Spinal cord (tissue), 9 donors: ENCODE measurements at regions not wholly inside any gene's neighbourhood (a gene's known extent, or its start where the extent isn't known, plus 50 kb on each side); places are given as distances from the start of the nearest gene placed in this dataset.
A peak's percentile ranks its signal among the peaks of the same experiment; 100 is the strongest.
"Not testable (repeated sequence)": the region's sequence is repeated elsewhere in the genome, so short reads cannot be mapped to it uniquely, and the experiment has no call there.

Experiments
- DNase-seq, 6 donors: peaks; one replicate each; pipeline versions ENCODE4 v3.0.0 to v3.0.0-alpha.2; 2013 to 2015; ENCODE audit warnings: low spot score in 6 of 6, low read depth in 4 of 6
- H3K27ac ChIP-seq: one replicate; pipeline ENCODE4 v1.5.1; 2013; ENCODE audit warnings: low read depth, low read length, control low read depth
- H3K27me3 ChIP-seq: one replicate; pipeline ENCODE4 v1.6.1; 2013; ENCODE audit warnings: low read length; ENCODE audit not compliant: control insufficient read depth, insufficient read depth
- H3K36me3 ChIP-seq: one replicate; pipeline ENCODE4 v1.6.1; 2013; ENCODE audit warnings: low read length; ENCODE audit not compliant: control insufficient read depth, insufficient read depth
- H3K4me1 ChIP-seq: one replicate; pipeline ENCODE4 v1.6.1; 2013; ENCODE audit warnings: low read length; ENCODE audit not compliant: control insufficient read depth, insufficient read depth
- H3K4me3 ChIP-seq: one replicate; pipeline ENCODE4 v1.5.1; 2013; ENCODE audit warnings: low read depth, low read length, control low read depth
- H3K9me3 ChIP-seq: one replicate; pipeline ENCODE4 v1.6.1; 2013; ENCODE audit warnings: low read length; ENCODE audit not compliant: control insufficient read depth, insufficient read depth
- WGBS: methylation state at CpG from one replicate; pipeline ENCODE4 v1.1.5; 2013; ENCODE audit warnings: missing lambda C conversion rate; ENCODE audit not compliant: insufficient coverage; 5-methylcytosine and 5-hydroxymethylcytosine counted together
- donor health status: healthy.

GRCh38 chr10:52574697-52575096 lies 197.9 kb downstream of the MBL2 start:
- Histone ChIP-seq H3K36me3 (no peaks in the 10 kb centered on the region), H3K4me3 (no peak overlapping the region), H3K27me3 (no peaks in the 10 kb centered on the region), H3K9me3 (no peaks in the 10 kb centered on the region), H3K27ac (no peak overlapping the region), H3K4me1 (no peaks in the 10 kb centered on the region)
- no CpG with 5 or more reads among the region's 2 CpGs for WGBS
- DNase-seq = no peak

- Histone ChIP-seq H3K4me1 (no peaks in the 10 kb centered on the region), H3K4me3 (no peak overlapping the region), H3K9me3 (no peaks in the 10 kb centered on the region), H3K27me3 (no peaks in the 10 kb centered on the region), H3K36me3 (no peaks in the 10 kb centered on the region), H3K27ac (no peak overlapping the region)
- DNase-seq = no peak
- 89% methylated on average over 1 of the region's 2 CpGs for WGBS
Observed at GRCh38 chr10:52577047-52577446, 195.5 kb downstream of the MBL2 start.

GRCh38 chr10:52578871-52579405 lies 193.6 kb downstream of the MBL2 start:
- H3K4me3 ChIP-seq = no peak overlapping the region
- H3K4me1 ChIP-seq = no peaks in the 10 kb centered on the region
- no peak for DNase-seq
- H3K9me3 ChIP-seq = no peaks in the 10 kb centered on the region
- H3K27me3 ChIP-seq = no peaks in the 10 kb centered on the region
- WGBS = no CpG with 5 or more reads among the region's 5 CpGs
- H3K36me3 ChIP-seq = no peaks in the 10 kb centered on the region
- H3K27ac ChIP-seq = no peak overlapping the region

- not testable (repeated sequence) for H3K9me3 ChIP-seq, H3K4me1 ChIP-seq, DNase-seq, H3K27ac ChIP-seq, H3K4me3 ChIP-seq, H3K27me3 ChIP-seq, H3K36me3 ChIP-seq
- WGBS = no CpG with 5 or more reads among the region's 2 CpGs
Observed at GRCh38 chr10:52581636-52582035, 190.9 kb downstream of the MBL2 start.

- Histone ChIP-seq H3K27ac (no peak overlapping the region), H3K36me3 (no peaks in the 10 kb centered on the region), H3K9me3 (no peaks in the 10 kb centered on the region), H3K4me3 (no peak overlapping the region), H3K27me3 (no peaks in the 10 kb centered on the region), H3K4me1 (no peaks in the 10 kb centered on the region)
- DNase-seq = no peak
Observed at GRCh38 chr10:52583336-52583735, 189.2 kb downstream of the MBL2 start.

GRCh38 chr10:52586710-52587109 lies 185.9 kb downstream of the MBL2 start:
- Histone ChIP-seq H3K27ac (no peak overlapping the region), H3K36me3 (no peaks in the 10 kb centered on the region), H3K4me1 (no peaks in the 10 kb centered on the region), H3K4me3 (no peak overlapping the region), H3K27me3 (no peaks in the 10 kb centered on the region), H3K9me3 (peaks cover 1% of the 10 kb centered on the region)
- DNase-seq = no peak
- WGBS = no CpG with 5 or more reads among the region's 2 CpGs

- peak in 1 of 6 donors; percentile 2 for DNase-seq
- H3K27ac ChIP-seq = no peak overlapping the region
- H3K27me3 ChIP-seq = no peaks in the 10 kb centered on the region
- H3K36me3 ChIP-seq = no peaks in the 10 kb centered on the region
- no peaks in the 10 kb centered on the region for H3K4me1 ChIP-seq
- 100% methylated on average over 1 of the region's 3 CpGs for WGBS
- no peaks in the 10 kb centered on the region for H3K9me3 ChIP-seq
- no peak overlapping the region for H3K4me3 ChIP-seq
Observed at GRCh38 chr10:52597189-52597863, 175.3 kb downstream of the MBL2 start.

GRCh38 chr10:52598936-52599335 lies 173.6 kb downstream of the MBL2 start:
- Histone ChIP-seq H3K27me3 (no peaks in the 10 kb centered on the region), H3K36me3 (no peaks in the 10 kb centered on the region), H3K4me1 (no peaks in the 10 kb centered on the region), H3K4me3 (no peak overlapping the region), H3K9me3 (no peaks in the 10 kb centered on the region), H3K27ac (no peak overlapping the region)
- no peak for DNase-seq
- no CpG with 5 or more reads among the region's 2 CpGs for WGBS

- 80% methylated on average over 1 of the region's 5 CpGs for WGBS
- no peak overlapping the region for H3K4me3 ChIP-seq
- no peak overlapping the region for H3K27ac ChIP-seq
- no peaks in the 10 kb centered on the region for H3K36me3 ChIP-seq
- peak in 1 of 6 donors; percentile 5 for DNase-seq
- H3K27me3 ChIP-seq = no peaks in the 10 kb centered on the region
- no peaks in the 10 kb centered on the region for H3K9me3 ChIP-seq
- H3K4me1 ChIP-seq = no peaks in the 10 kb centered on the region
Observed at GRCh38 chr10:52599551-52600200, 172.9 kb downstream of the MBL2 start.

GRCh38 chr10:52604131-52604530 lies 168.5 kb downstream of the MBL2 start:
- DNase-seq, H3K9me3 ChIP-seq, H3K36me3 ChIP-seq, H3K4me3 ChIP-seq, H3K27me3 ChIP-seq, H3K27ac ChIP-seq, H3K4me1 ChIP-seq: not testable (repeated sequence)
